Vagina (tissue), 2 donors: ENCODE measurements at regions not wholly inside any gene's neighbourhood (a gene's known extent, or its start where the extent isn't known, plus 50 kb on each side); places are given as distances from the start of the nearest gene placed in this dataset.

Experiments
- POLR2A ChIP-seq, 2 donors: fragments of 450-650 bp; IDR thresholded peaks; one replicate each; pipeline ENCODE4 v1.6.1; 2017; ENCODE audit warnings: antibody characterized with exemption in 2 of 2, mild to moderate bottlenecking in 2 of 2, moderate library complexity in 2 of 2
- TF ChIP-seq, protein P1 (sequence below), 3 experiments: fragments of 450-650 bp in 2 of 3; fragments of 200-600 bp in 1 of 3; sonication (generic) in 1 of 3; IDR thresholded peaks; one replicate each; pipeline ENCODE4 v1.5.1; 2017 to 2019; ENCODE audit warnings: antibody characterized with exemption in 3 of 3, mild to moderate bottlenecking in 2 of 3, moderate library complexity in 2 of 3

DNA sequence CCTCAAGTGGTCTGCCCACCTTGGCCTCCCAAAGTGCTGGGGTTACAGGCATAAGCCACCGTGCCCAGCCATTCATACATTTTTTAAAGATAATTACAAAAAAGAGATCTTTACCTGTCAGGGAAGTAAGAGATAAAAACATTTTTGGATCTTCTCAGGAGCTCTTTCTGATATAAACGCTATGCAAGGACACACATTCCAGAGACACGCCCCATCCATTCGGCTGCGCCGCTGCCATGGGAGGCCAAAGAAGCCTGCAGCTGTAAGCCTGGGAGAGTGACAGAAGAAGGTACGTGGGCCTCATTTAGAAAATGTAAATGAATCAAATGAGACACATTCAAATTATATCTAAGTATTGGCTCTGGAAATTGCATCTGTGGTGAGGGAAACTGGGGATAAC is 85.3 kb downstream of the LYZL1 start:
- TF ChIP-seq, protein P1, sequence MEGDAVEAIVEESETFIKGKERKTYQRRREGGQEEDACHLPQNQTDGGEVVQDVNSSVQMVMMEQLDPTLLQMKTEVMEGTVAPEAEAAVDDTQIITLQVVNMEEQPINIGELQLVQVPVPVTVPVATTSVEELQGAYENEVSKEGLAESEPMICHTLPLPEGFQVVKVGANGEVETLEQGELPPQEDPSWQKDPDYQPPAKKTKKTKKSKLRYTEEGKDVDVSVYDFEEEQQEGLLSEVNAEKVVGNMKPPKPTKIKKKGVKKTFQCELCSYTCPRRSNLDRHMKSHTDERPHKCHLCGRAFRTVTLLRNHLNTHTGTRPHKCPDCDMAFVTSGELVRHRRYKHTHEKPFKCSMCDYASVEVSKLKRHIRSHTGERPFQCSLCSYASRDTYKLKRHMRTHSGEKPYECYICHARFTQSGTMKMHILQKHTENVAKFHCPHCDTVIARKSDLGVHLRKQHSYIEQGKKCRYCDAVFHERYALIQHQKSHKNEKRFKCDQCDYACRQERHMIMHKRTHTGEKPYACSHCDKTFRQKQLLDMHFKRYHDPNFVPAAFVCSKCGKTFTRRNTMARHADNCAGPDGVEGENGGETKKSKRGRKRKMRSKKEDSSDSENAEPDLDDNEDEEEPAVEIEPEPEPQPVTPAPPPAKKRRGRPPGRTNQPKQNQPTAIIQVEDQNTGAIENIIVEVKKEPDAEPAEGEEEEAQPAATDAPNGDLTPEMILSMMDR (IDR thresholded peaks at IDR 0.05), result no peak
- TF ChIP-seq POLR2A (IDR thresholded peaks at IDR 0.05), result no peak
